Stimulated activated CD4-positive, alpha-beta T cell treated with anti-CD3 and anti-CD28 coated beads, TNF-alpha, amount 100 ng/mL, for 24 hours (primary cell): ENCODE measurements at regions not wholly inside any gene's neighbourhood (a gene's known extent, or its start where the extent isn't known, plus 50 kb on each side); places are given as distances from the start of the nearest gene placed in this dataset.
A peak's percentile ranks its signal among the peaks of the same experiment; 100 is the strongest.
"Not testable (repeated sequence)": the region's sequence is repeated elsewhere in the genome, so short reads cannot be mapped to it uniquely, and the experiment has no call there.

ENCODE experiments used
- DNase-seq, 3 experiments: peaks; one replicate each; pipeline ENCODE4 v3.0.0-alpha.2; 2020; ENCODE audit warnings: low read depth in 3 of 3

DNA sequence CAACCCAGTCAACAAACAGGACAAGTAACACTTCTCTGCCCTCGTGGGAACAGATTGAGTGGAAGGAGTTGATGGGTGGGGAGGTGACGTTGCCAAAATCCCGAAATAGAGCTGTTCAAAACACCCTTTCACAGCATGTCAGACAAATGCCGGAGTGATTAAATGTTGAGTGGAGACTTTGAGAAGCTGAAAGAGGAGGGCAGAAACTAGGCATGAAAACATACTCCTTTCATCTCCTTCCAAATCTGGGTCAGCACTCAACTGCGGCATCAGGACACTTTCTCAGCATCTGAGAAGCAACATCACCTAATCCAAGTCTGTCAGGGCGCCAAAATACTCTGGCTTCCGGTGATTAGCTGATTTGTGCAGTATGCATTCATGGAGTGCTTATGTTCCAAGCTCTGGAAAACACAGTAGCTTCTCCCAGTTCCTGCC lies 51.5 kb upstream of the MRI1 start:
- DNase-seq, result no peak

DNA sequence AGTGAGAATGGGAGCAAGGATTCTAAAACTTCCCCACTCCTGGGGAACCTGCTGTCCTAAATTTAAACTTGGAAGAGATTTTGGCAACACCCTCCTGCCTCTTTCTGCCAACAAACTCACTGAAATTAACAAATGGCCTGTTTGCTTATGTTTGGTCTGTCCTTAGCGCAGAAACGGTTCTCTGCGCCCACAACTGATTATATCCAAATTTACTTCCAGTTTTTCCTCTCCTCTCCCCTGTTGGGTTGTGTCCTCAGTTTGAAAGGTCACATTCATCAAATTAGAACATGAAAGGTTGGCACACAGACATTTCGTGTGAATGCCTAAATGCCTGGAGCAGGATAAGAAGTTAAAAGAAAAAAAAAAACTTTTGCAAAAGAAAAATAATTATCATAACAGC lies 56.4 kb upstream of the MRI1 start:
- no peak for DNase-seq

DNA sequence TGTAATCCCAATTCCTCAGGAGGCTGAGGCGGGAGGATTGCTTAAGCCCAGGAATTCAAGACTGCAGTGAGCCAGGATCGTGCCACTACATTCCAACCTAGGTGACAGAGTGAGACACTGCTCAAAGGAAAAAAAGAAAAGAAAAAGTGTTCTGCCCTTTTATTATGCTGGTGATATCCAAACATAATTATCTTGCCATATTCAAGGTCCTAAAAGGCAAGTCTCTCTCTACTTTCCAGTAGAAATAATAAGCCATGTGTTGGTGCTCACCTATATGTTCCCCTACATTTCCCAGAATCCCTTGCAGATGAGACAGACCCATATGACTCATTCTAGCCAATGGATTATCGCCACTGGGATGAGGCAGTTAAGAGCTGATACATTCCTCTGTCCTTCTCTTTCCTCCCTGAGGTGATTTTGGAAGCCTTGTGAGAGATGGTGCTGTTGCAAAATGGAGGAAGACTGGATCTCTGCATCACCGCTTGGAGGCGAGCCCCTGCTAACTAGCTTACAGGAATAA lies 58.3 kb upstream of the MRI1 start:
- no peak for DNase-seq

DNA sequence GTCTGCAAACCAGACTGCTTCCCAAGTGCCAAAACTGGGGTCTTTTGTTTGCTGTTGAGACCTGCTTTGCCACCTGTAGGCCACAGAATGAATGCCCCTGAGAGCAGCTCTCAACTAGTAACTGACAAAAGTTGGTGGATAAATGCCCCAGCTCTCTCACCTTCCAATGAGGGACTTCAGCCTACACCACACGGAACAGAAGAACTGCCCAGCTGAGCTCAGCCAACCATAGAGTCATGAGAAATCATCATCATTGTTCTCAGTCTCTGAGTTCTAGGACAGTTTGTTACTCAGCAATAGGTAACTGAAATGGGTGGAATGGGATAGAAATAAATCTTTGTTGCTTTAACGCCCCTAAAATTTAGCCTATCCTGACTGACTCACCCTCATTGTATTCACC lies 59.1 kb upstream of the MRI1 start:
- DNase-seq, result no peak

DNA sequence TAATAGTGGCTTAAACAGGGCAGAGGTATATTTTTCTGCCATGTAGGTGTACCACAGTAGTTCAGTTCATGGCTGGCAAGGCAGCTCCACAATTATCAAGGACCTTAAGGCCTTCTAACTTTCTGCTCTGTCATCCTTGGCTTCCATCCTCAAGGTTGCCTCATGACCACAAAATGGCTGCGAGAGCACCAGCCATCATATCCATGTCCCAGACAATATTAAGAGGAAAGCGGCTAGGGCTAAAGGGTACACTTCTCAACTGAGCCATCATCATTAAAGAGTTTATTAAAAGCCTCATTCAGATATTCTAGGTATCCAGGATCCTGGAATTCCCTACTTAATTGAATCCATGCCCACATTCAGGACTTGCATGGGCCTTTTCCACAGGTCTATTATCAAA lies 62.7 kb upstream of the MRI1 start:
- no peak for DNase-seq

DNA sequence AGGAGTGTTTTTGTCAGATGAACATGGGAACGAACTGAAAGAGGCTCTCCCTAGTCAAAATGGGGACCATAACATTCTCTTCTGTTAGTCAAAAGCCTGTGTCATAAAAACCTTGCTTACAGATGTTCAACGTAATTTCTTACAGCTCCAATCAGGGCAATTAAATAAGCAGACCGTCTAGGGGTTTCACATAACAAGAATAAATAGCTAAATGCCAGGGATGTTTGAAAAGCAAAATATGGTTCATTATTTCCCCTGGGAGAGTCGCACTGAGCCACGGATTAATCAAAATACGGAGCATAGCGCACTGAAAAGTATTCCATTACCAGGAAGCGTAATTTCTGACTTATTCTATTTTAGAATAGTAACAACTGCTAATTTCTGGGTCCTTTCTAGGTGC lies 63.7 kb upstream of the MRI1 start:
- DNase-seq, result no peak

DNA sequence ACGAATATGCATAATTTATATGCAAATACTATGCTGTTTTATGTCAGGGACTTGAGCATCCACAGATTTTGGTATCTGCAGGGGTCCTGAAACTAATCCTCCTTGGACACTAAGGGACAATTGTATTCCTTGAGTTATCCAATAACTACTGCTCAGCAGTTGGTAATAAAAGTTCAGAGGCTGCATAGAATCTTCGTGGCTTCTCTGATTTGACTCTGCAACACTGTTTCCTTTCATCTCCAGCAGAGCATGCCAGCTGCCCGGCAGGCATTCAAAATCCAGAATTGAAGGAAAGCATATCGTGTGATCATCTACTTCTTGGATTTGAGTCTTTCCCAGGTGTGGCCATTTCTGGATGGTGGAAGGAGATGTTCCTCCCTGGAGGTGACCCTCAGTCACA lies 64.5 kb upstream of the MRI1 start:
- no peak for DNase-seq

DNA sequence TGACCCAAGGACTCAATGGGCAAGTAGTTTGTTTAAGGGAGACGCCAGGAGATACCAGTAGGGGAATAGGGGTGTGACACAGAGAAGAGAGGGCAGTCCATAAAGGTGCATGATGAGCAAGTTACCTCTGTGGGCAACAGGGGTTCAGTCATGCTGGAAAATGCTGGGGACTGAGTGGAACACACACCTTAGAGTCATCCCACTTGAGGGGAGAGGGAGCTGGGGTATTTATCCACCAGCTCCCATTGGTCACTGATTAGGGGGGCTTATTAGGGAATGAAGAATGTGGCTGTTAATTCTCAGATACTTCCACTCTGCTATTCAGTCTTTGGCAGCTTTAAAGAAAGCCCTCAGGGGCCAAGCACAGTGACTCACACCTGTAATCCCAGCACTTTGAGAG lies 67.5 kb upstream of the MRI1 start:
- no peak for DNase-seq

DNA sequence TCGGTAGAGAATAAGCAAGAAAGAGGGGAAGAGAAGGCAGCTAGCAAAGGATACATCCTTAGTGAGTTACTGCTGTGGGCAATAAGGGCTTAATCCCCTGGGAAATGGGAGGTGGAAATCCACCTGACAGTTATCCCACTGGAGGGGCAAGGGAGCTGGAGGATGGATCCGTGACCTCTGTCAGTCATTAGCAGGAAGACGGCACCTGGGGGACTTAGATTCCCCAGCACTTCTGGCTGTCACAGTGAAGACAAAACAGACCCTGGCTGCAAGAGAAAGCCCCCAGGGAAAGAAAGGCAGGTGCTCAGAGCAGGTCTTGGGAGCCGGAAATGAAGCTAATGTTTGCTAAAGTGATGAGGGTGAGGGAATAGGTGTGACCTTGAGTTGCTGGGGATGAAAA lies 70.4 kb upstream of the MRI1 start:
- DNase-seq, result no peak

DNA sequence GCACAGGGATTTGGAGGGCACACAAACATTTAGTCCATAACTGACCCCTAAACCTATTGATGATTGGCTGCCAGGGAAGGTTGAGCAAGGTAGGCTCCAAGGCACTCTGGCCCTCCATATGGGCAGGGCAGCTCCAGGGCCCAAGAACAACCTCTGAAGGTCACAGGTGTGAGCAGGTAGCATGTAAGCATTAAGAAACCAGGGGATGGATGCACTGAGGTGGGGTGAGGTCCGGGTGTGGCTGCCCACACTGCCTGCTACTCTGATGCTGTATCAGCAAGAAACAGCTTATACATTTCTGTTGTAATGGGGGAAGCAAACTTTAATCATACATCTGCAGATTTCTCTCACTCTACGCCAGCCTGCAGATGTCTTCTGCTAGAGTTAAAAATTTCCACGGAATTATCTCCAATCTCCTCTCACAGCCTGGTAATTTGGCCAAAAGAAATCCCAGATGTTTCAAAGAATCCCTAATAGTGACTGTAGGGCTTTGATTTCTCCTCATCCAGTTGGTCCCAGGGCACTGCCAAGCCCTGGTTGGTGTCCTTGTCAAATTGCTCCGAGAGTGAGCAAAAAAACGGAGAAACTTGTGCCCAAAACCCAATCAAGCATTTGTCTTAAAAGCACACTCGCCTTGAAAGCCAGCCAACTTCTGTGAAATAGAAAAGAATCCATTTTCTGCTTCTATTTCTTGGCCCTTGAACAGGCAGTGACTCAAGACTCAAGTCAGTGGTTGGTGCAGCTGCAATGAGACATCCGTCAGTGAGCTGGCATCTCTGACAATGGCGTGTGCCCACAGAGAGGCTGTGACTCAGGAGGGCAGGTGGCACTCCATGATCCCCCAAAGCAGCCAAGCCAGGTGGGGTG lies 72.5 kb upstream of the MRI1 start:
- DNase-seq, result no peak

DNA sequence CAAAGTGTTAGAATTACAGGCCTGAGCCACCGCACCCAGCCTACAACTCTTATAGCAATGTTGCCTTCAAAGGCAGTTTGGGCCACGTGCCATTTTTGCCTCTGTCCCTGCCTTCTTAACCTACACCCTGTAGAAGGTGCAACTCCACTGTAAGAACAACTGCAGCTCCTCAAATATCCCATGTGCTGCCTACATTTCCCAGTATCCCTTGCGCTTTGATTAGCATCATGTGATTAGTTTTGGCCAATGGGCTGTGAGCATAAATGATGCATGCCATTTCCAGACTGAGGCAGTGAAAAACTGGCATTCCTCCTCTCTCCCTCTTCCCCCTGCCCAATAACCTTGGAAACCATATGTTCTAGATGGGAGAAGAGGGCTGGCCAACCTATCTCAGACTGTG lies 75.2 kb upstream of the MRI1 start:
- DNase-seq, result no peak

DNA sequence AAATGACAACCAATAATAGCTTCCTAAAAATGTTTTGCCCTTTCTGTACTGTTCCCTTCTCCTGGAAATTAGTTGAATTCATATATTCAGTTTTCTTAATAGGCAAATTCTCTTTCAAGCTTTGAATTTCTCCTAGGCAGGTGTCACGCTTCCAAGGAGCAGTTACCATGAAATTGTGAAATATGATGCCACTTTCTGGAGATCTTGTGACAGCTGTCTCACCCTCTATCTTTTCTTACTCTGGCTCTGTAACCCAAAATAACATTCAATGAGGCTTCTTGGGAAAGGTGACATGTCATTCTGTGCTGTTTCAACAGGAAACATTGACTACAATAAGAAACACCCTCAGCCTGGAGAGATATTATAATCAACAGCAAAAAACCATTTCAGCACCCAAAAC lies 80.3 kb upstream of the MRI1 start:
- no peak for DNase-seq

DNA sequence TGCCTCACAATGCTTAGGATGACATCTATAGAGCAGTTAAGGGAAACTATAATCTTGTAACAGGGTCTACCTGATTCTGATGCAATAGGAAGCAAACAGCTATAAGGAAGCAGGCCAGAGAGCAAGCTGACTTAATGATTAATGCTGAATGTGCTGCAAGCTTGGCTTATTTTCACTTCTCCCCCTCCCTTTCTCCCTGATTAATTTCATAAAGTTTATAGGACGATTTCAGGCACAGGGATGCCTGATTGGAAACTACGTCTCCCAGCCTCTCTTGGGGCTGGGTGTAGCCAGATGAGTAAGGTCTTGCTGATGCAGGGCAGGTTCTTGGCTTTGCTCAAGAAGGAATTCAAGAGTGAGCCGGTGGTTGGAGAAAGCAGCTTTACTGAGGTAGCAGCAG lies 82.8 kb upstream of the MRI1 start:
- no peak for DNase-seq

DNA sequence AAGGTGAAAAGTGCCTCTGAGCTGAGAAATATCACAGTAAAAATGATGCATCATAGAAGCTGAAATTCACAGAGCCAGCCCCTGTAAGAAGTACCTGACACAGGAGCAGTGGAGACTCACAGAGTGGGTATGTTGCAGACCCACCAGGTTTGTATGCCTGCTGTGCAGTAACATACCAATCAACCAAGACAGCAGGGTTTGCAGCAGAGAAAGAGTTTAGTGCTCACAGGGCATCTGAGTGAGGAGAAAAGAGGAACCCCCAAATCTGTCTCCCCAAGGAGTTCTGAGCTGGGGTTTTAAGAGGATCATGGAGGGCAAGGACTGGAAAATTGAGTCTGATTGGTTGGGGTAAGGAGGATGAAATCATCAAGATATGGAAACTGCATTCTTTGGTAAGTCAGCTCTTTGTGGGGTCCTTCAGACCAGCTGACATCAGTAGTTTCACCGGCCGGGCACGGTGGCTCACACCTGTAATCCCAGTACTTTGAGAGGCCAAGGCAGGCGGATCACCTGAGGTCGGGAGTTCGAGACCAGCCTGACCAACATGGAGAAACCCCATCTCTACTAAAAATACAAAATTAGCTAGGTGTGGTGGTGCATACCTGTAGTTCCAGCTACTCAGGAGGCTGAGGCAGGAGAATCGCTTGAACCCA lies 83.5 kb upstream of the MRI1 start:
- DNase-seq, result not testable (repeated sequence)

DNA sequence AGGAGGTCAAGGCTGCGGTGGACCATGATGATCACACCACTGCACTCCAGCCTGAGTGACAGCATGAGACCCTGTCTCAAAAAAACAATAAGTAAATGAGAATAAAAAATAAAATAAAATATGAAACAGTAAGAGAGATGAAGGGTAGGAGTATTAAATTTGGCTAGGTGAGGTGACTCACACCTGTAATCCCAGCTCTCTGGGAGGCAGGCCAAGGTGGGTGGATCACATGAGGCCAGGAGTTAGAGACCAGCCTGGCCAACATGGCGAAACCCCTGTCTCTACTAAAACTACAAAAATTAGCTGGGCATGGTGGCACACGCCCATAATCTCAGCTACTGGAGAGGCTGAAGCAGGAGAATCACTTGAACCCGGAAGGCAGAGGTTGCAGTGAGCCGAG lies 87.4 kb upstream of the MRI1 start:
- DNase-seq, result not testable (repeated sequence)

DNA sequence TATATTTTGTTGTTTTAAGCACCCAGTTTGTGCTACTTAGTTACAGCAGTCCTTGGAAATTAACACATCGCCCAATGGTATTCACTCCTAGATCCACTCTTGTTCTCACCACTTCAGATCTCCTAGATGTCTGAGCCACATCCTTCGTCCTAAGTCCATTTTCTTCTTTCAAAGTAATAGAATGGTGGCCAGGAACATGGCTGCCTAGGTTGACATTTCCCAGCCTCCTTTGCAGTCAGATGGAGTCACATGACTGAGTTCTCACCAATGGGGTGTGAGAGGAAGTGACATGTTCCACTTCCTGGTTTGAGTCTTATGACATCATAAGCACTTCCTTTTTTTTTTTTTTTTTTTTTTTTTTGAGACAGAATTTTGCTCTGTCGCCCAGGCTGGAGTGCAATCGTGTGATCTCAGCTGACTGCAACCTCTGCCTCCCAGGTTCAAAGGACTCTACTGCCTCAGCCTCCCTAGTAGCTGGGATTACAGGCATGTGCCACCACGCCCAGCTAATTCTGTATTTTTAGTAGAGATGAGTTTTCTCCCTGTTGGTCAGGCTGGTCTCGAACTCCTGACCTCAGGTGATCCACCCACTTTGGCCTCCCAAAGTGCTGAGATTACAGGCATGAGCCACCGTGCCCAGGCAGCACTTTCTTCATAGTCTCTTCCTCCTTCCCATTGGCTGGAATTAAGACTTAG lies 91.7 kb upstream of the MRI1 start:
- peak in 2 of 3 experiments; percentile 8 to 9 for DNase-seq

DNA sequence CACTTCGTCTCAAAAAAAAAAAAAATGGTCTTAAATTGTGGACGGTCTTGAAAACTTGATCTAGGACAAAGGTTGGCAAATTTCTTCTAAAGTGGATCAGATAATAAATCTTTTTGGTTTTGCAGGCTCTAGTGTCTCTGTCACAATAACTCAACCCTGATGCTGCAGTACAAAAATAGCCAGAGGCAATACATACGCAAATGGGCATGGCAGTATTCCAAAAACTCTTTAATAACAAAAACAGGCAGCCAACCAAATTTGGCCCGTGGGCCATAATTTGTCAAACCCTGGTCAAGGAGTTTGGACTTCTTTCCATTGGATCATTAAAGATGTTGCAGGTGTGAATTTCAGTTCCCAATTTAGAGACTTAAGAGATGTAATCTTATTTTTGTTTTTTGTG lies 93.5 kb upstream of the MRI1 start:
- DNase-seq, result no peak

DNA sequence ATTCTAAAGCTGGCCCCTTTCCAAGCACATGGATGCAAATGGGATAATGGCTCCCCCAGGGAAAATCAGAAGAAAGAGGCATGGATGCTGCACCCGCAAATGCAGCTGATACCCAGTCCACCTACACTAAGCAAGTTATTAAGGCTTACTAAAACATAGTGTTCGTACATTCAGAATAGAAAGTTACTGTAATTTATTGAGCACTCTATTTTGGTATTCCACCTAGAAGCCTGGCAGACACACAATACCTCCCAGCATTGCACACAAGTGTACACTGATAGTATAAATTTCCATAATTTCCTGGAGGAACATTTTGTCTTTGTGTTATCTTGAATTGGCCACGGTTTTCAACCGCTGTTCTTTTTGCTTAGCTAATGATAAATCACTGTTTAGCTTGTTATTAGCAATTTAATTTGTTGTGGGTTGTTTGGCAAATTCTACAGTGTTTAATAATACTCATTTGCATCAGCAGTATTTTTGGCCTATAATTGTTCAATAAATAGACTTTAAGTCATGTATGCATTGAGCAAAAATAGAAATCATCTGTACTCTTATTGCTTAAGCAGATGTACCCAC lies 94.5 kb upstream of the MRI1 start:
- no peak for DNase-seq

DNA sequence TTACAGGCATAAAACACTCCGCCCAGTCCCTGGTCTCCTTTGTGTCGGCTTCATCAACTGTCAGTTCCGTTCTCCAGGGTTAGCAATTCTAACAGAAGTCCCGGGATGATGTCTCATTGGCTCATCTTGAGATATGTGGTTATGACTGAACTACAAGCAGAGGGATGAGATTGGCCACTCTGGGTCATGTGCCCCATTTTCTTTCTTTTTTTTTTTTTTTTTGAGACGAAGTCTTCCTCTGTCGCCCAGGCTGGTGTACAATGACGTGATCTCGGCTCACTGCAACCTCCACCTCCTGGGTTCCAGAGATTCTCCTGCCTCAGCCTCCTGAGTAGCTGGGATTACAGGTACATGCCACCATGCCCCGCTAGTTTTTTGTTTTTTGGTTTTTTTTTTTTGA lies 95.4 kb upstream of the MRI1 start:
- no peak for DNase-seq

DNA sequence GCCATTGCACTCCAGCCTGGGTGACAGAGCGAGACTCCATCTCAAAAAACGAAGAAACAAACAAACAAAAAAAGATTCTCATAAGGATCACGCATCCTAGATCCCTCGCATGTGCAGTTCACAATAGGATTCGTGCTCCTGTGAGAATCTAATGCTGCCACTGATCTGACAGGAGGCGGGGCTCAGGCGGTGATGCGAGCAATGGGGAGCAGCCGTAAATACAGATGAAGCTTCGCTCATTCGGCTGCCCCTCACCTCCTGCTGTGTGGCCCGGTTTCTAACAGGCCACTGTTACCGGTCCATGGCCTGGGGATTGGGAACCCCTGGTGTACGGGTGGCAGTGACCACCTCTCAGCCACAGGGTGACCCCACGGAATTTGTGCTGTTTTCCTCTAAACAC lies 98.2 kb upstream of the MRI1 start:
- DNase-seq, result no peak

DNA sequence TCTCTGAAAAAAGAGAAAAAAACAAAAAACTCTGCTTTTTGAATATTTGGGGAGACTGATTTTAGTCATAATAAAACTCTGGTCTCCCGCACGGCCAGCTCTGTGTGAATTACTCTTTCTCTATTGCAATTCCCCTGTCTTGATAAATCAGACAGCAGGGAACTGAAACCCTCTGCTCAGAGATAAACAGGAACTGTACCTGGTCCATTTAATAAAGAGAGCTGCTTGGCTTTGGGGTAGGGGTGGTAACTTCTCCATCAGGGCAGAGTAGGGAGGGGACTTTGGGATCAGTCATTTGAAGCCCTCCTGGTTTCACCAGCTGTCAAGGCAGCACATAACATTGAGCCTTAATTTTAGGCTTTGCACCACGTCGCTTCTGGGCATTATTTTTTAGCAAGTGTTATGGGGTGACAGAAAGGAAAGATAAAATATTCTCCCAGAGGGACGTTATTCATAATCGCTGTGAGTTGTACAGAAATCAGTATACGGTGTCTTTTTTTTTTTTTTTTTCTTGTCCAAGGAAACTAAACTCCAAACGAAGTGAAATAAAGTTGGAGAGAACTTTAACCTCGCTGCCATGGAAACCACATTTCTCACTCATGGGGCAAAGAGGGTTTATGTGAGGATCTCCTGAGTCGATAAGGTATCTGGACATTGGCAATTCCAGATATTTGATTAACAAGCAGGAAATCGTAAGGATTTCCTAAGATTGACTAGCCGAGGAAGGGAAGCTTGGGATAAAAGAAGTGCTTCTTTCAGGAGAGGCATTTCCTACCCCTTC lies 99.0 kb upstream of the MRI1 start:
- DNase-seq, result no peak
